Osteoblast (primary cell): ENCODE measurements at regions not wholly inside any gene's neighbourhood (a gene's known extent, or its start where the extent isn't known, plus 50 kb on each side); places are given as distances from the start of the nearest gene placed in this dataset.

ENCODE experiments used
- DNase-seq: peaks from one replicate; pipeline ENCODE4 v3.0.0; 2011; ENCODE audit warnings: low spot score, mixed read lengths; ENCODE audit not compliant: insufficient read length; ENCODE audit errors: missing footprints
- H2AFZ ChIP-seq: 2 replicates; pipeline ENCODE4 v1.6.0; 2011; ENCODE audit warnings: mild to moderate bottlenecking, low read length
- H3K27ac ChIP-seq: 2 replicates; pipeline ENCODE4 v1.5.1; 2011; ENCODE audit warnings: mild to moderate bottlenecking, low read depth, low read length, moderate library complexity
- H3K27me3 ChIP-seq: 2 replicates; pipeline ENCODE4 v1.6.0; 2012; ENCODE audit warnings: mild to moderate bottlenecking, control low read depth, inconsistent platforms, low read length, moderate library complexity; ENCODE audit not compliant: insufficient read depth
- H3K36me3 ChIP-seq: 2 replicates; pipeline ENCODE4 v1.5.1; 2011; ENCODE audit warnings: mild to moderate bottlenecking, low read length, control low read depth, moderate library complexity; ENCODE audit not compliant: insufficient read depth
- H3K4me1 ChIP-seq: 2 replicates; pipeline ENCODE4 v1.5.1; 2011; ENCODE audit warnings: mild to moderate bottlenecking, low read length, control low read depth, moderate library complexity; ENCODE audit not compliant: insufficient read depth
- H3K4me2 ChIP-seq: 2 replicates; pipeline ENCODE4 v1.6.0; 2011; ENCODE audit warnings: mild to moderate bottlenecking, low read length; ENCODE audit not compliant: insufficient read depth
- H3K4me3 ChIP-seq: fragments of 200-600 bp; sonication (generic); 3 replicates; pipeline ENCODE4 v1.5.1; 2012; ENCODE audit warnings: mild to moderate bottlenecking, low read length, inconsistent platforms; ENCODE audit not compliant: insufficient read depth
- H3K79me2 ChIP-seq: 2 replicates; pipeline ENCODE4 v1.6.0; 2012; ENCODE audit warnings: mild to moderate bottlenecking, low read length, control low read depth, inconsistent platforms; ENCODE audit not compliant: insufficient read depth
- H3K9me3 ChIP-seq: 2 replicates; pipeline ENCODE4 v1.5.1; 2011; ENCODE audit warnings: low read depth, low read length, control low read depth
- H4K20me1 ChIP-seq: 2 replicates; pipeline ENCODE4 v1.6.0; 2012; ENCODE audit warnings: mild to moderate bottlenecking, low read length, control low read depth; ENCODE audit not compliant: insufficient read depth
- TF ChIP-seq, protein P1 (sequence below): IDR thresholded peaks from 2 replicates; pipeline ENCODE4 v1.5.1; 2011; ENCODE audit warnings: mild to moderate bottlenecking, low read depth, low read length, moderate library complexity; ENCODE audit errors: extremely low read depth

DNA sequence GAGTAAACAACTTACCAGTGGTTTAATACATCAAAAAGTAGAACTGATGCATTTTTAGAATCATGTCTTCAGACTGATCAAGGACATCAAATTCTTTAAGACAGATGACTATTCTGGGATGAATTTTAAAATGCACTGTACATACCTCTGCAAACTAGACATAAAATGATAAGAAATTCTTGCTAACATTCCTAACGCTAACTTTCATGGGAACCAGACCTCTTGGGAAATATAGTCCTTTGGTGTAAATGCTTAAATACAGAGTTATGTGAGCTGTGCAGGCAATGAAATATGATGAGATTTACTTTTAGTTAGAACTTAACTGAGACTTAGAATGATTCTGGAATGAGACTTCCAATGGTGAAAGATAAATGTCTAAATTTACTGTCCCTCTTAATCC lies 562.0 kb downstream of the NR4A2 start:
- Histone ChIP-seq H3K4me1 (no peaks in the 10 kb centered on the region), H3K27me3 (no peaks in the 10 kb centered on the region), H3K27ac (no peak overlapping the region), H3K9me3 (peaks cover 4% of the 10 kb centered on the region), H3K4me3 (no peak overlapping the region), H2AFZ (no peak overlapping the region), H3K79me2 (no peaks in the 10 kb centered on the region), H3K36me3 (no peaks in the 10 kb centered on the region), H3K4me2 (no peak overlapping the region), H4K20me1 (no peaks in the 10 kb centered on the region)
- DNase-seq = no peak
- TF ChIP-seq, protein P1, sequence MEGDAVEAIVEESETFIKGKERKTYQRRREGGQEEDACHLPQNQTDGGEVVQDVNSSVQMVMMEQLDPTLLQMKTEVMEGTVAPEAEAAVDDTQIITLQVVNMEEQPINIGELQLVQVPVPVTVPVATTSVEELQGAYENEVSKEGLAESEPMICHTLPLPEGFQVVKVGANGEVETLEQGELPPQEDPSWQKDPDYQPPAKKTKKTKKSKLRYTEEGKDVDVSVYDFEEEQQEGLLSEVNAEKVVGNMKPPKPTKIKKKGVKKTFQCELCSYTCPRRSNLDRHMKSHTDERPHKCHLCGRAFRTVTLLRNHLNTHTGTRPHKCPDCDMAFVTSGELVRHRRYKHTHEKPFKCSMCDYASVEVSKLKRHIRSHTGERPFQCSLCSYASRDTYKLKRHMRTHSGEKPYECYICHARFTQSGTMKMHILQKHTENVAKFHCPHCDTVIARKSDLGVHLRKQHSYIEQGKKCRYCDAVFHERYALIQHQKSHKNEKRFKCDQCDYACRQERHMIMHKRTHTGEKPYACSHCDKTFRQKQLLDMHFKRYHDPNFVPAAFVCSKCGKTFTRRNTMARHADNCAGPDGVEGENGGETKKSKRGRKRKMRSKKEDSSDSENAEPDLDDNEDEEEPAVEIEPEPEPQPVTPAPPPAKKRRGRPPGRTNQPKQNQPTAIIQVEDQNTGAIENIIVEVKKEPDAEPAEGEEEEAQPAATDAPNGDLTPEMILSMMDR = no peak

DNA sequence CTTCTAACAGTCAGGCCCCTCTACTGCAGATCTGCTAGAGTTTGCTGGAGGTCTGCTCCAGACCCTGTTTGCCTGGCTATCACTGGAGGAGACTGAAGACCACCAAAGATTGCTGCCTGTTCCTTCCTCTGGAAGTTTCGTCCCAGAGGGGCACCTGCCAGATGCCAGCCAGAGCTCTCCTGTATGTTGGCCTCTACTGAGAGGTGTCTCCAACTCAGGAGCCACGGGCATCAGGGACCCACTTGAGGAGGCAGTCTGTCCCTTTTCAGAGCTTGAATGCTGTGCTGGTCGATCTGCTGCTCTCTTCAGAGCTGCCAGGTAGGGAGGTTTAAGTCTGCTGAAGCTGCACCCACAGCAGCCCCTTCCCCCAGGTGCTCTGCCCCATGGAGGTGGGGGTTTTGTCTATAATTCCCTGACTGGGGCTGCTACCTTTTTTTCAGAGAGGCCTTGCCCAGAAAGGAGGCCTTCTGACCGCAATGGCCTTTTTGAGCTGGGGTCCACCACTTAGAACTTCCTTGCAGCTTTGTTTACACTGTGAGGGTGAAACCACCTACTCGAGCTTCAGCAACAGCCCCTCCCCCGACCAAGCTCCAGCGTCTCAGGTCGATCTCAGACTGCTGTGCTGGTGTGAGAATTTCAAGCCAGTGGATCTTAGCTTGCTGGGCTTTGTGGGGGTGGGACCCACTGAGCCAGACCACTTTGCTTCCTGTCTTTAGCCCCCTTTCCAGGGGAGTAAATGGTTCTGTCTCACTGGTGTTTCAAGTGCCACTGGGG lies 566.0 kb downstream of the NR4A2 start:
- H3K4me1 ChIP-seq = no peaks in the 10 kb centered on the region
- no peaks in the 10 kb centered on the region for H3K9me3 ChIP-seq
- H3K79me2 ChIP-seq = no peaks in the 10 kb centered on the region
- no peak overlapping the region for H3K4me3 ChIP-seq
- H3K36me3 ChIP-seq = no peaks in the 10 kb centered on the region
- no peak overlapping the region for H3K4me2 ChIP-seq
- no peak overlapping the region for H3K27ac ChIP-seq
- TF ChIP-seq, protein P1 = no peak
- H2AFZ ChIP-seq = no peak overlapping the region
- H4K20me1 ChIP-seq = no peaks in the 10 kb centered on the region
- H3K27me3 ChIP-seq = no peaks in the 10 kb centered on the region
- DNase-seq = no peak

DNA sequence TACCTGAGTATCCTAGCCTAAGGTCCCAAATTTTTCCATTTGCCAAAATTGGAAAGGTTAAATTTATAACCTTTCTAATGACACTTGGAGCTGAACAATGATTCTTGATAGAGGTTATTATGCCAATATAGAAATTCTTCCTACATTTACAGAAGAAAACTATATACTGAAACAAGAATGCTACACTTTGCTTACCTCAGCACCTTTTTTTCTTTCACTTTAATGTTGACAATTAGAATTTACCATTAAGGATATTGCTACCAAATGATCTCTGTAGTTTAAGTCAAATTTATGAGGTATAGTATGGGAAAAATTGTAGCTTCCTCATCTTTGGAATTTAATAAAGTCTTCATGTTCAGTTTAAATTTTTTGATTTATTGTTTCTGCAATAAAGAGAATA lies 577.0 kb downstream of the NR4A2 start:
- no peak overlapping the region for H3K27ac ChIP-seq
- no peaks in the 10 kb centered on the region for H3K79me2 ChIP-seq
- no peaks in the 10 kb centered on the region for H3K27me3 ChIP-seq
- no peak overlapping the region for H2AFZ ChIP-seq
- no peak overlapping the region for H3K4me3 ChIP-seq
- no peak overlapping the region for H3K4me2 ChIP-seq
- H4K20me1 ChIP-seq = no peaks in the 10 kb centered on the region
- no peaks in the 10 kb centered on the region for H3K4me1 ChIP-seq
- H3K36me3 ChIP-seq = no peaks in the 10 kb centered on the region
- no peaks in the 10 kb centered on the region for H3K9me3 ChIP-seq
- TF ChIP-seq, protein P1 = no peak
- DNase-seq = no peak

DNA sequence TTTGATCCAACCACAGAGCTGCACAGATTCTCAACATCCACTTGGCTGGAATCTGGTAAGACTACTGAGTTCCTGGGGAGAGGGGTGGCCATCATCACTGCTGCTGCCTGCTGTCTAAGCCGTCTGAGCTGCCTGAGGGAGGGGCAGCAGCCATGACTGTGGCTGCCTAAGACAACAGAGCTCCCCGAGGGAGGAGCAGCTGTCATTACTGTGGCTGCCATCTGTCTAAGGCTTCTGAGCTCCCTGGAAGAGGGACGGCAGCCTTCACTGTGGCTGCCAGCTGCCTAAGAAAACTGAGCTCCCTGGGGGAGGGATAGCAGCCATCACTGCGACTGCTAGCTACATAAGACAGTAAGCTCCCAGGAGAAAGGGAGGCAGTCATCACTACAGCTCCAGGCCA lies 584.4 kb downstream of the NR4A2 start:
- H3K9me3 ChIP-seq = no peaks in the 10 kb centered on the region

More for the DNA sequence above, 584.4 kb downstream of the NR4A2 start:
- no peaks in the 10 kb centered on the region for H4K20me1 ChIP-seq
- H3K27ac ChIP-seq = no peak overlapping the region
- H3K79me2 ChIP-seq = no peaks in the 10 kb centered on the region
- no peak for DNase-seq
- TF ChIP-seq, protein P1 = no peak
- no peak overlapping the region for H3K4me2 ChIP-seq
- H3K4me1 ChIP-seq = no peaks in the 10 kb centered on the region
- H3K36me3 ChIP-seq = no peaks in the 10 kb centered on the region
- no peaks in the 10 kb centered on the region for H3K27me3 ChIP-seq
- no peak overlapping the region for H3K4me3 ChIP-seq
- no peak overlapping the region for H2AFZ ChIP-seq
